ENCODE measurements at regions not wholly inside any gene's neighbourhood (a gene's known extent, or its start where the extent isn't known, plus 50 kb on each side); places are given as distances from the start of the nearest gene placed in this dataset.
A peak's percentile ranks its signal among the peaks of the same experiment; 100 is the strongest.
"Not testable (repeated sequence)": the region's sequence is repeated elsewhere in the genome, so short reads cannot be mapped to it uniquely, and the experiment has no call there.

GRCh38 chr12:131509701-131510100, 201.2 kb upstream of the SFSWAP start:
- DNase-seq (ENCODE audit: low read depth in 2 of 2): no peak

DNA sequence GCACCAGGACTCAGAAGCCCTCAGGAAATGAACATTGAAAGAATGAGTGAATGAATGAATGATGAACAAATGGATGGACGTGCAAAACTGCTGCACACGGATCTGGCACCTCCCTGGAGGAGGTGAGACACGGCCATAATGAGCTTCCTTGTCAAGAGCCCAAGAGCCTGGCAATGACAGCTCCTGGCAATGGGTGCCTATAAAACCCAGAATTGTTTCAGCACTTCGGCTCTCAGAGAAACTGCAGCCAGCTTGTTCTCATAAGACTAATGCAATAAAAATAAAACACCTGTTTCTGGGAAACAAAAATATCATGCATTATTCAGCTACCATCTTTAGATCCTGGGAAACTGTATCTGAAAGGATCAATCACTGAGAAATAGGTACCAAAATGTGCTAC, 200.5 kb upstream of the SFSWAP start:
- DNase-seq (ENCODE audit: low read depth in 2 of 2): no peak

DNA sequence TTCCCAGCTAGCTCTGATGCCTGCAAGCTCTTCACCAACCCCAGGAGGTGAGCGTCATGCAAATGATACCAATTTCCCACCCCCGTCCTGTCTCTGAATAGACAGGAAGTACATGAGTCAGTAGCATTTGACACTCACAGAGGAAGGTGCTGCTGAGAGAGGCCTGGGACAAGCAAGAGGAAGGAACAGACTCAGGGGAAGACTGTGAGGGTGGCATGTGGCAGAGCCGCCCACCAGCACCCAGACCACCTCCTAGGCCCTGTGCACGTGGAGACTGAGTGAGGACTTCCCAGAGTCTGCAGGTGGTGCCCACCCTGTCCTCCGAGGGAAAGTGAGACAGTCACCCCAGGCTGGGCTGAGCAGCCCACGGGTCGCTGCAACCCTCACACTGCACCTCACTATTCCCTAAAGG, 199.5 kb upstream of the SFSWAP start:
- peak; percentile 37 to 49 for DNase-seq (ENCODE audit: low read depth in 2 of 2)

GRCh38 chr12:131511803-131512561, 198.9 kb upstream of the SFSWAP start:
- no peak for DNase-seq (ENCODE audit: low read depth in 2 of 2)

GRCh38 chr12:131513606-131514005, 197.3 kb upstream of the SFSWAP start:
- DNase-seq (ENCODE audit: low read depth in 2 of 2): no peak

- not testable (repeated sequence) for DNase-seq (ENCODE audit: low read depth in 2 of 2)
Measured at GRCh38 chr12:131520553-131520952, 190.3 kb upstream of the SFSWAP start.

DNA sequence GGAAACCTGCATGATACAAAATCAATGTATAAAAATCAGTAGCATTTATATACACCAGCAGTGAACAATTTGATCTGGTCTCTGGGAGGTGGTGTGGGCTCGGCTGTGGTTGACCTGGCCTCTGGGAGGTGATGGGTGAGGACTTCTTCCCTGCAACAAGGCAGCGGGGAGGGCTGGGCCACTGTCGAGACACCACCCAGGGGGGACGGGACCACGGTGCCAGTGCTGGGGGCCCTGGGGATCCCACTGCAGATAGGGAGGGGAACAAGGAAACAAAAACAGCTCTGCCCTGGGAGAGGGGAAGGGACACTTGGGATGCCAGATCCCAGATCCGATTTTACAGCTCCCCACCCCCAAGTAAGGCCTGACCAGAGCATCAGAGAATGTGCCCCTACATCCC, 189.6 kb upstream of the SFSWAP start:
- DNase-seq (ENCODE audit: low read depth in 2 of 2): no peak

DNA sequence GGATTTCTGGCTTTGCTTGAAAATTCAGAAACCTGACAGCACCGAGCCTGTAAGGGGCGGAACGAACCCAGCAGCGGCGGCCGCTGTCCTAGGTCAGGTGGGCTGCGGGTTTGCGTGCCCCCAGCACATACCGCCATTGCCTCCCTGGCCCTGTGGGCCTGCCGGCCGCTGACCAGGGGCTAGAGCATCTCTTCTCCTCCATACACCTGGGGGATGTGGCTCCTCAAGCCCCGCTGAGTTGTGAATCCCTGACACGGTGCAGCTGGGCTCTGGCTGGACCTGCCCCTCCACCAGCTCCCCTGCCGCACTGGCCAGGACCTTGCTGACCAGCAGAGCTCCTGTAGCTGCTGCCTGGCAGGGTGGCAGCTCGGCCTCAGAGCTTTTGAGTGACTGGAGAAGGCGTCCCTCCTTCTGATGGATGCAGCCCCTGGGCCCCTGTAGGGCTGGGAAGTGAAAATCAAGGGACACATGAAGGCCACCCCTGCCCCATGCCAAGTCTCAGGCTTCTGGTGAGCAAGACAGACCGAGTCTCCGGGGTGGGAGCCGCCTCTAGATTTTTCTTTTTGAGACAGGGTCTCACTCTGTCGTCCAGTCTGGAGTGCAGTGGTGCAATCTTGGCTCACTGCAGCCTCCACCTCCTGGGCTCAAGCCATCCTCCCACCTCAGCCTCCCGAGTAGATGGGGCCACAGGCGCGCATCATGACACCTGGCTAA, 184.9 kb upstream of the SFSWAP start:
- DNase-seq (ENCODE audit: low read depth in 2 of 2): no peak

DNA sequence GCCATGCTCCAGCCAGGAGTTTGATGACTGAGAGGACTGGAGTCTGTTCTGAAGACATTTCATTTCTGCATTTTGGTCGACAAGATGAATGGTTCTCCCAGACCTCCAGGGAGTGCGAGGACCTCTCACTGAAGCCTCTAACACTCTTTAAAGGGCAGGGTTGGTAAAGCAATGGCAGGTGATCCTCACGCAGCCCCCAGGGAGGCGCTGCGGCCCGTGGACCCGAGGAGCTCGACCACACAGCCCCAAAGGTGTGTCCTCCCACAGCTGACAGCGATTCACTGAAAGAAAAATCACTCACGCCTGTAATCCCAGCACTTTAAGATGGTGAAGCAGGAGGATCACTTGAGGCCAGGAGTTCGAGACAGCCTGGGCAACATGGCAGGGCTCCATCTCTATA, 183.8 kb upstream of the SFSWAP start:
- DNase-seq (ENCODE audit: low read depth in 2 of 2): no peak

- DNase-seq (ENCODE audit: low read depth in 2 of 2): no peak
Measured at GRCh38 chr12:131527736-131528135, 183.2 kb upstream of the SFSWAP start.

DNA sequence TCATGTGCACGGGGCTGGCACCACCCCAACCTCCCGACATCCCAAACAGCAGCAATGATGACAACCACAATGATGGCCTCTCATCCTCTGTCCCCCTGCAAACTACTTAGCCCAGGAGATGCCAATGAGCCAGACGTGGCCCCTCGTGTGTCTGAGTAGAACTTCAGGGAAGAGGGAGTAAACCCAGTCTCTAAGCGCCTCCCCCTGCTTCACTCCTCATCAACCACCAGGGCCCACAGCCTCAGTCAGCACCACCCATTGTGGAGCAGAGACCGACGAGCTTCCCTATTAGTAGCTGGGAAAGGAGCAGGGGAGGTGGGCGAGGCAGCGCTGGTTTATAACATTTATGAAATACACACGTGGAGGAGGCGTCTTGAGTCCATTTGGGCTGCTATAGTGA, 182.7 kb upstream of the SFSWAP start:
- DNase-seq (ENCODE audit: low read depth in 2 of 2): no peak

DNA sequence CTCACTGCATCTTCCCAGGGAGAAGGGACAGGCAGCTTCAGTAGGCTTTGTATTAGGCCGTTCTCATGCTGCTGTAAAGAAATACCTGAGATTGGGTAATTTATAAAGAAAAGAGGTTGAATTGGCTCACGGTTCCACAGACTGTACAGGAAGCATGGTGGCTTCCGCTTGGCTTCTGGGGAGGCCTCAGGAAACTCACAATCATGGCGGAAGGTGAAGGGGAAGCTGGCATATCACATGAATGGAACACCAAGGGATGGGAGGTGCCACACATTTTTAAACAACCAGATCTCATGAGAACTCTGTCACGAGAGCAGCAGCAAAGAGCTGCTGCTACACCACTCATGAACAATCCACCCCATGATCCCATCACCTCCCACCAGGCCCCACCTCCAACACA, 182.2 kb upstream of the SFSWAP start:
- no peak for DNase-seq (ENCODE audit: low read depth in 2 of 2)

DNA sequence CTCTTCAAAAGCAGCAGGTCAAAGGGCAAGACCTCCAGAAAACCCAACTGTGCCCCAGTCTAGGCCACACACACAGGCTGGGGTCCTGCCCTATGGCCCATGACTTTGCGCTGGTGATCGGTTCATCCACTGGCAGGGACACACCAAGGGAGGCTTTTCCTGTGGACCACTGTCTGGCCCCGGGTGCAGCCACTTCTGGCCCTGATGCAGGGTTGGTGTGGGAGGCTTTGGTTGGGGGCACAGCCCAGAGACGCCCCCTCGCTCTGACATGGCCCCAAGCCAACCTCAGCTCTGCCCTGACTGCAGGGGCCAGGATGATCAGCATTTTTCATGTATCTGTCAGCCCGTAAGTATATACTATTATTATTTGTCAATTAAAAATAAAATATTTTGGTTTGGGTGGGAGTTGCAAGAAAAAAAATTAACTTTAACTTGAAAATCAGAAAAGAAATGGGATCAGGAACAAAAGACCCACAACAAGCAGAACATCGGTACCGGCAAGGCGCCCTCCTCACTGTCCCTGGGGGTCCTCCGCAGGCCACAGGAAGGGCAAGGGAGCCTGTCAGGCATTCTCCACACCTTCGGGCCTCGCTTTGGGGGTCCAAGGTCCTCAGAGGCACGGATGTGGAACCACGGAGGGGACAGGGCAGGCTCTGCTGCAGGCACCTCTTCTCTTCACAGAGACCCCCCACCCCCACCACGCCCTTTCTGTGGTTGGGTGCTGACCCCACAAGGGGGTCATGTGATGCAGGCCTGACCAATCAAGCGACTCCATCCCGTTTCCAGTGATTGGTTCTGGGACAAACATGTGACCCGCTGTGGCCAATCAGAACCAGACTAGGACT, 181.5 kb upstream of the SFSWAP start:
- DNase-seq (ENCODE audit: low read depth in 2 of 2): no peak

DNA sequence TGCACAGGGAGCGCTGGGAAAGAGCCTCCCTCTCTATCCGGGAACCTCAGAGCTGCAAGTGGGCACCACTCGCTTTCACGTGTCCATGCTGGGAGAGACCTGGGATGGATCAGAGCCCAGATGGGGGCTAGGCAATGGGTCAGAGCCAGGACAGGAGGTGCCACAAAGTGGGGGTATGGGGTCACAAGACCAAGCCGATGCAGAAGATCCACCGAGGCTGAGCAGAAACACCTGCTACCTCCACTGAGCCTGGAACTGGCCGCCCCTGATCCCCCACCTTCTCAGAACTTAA, 180.9 kb upstream of the SFSWAP start:
- DNase-seq (ENCODE audit: low read depth in 2 of 2): no peak

DNA sequence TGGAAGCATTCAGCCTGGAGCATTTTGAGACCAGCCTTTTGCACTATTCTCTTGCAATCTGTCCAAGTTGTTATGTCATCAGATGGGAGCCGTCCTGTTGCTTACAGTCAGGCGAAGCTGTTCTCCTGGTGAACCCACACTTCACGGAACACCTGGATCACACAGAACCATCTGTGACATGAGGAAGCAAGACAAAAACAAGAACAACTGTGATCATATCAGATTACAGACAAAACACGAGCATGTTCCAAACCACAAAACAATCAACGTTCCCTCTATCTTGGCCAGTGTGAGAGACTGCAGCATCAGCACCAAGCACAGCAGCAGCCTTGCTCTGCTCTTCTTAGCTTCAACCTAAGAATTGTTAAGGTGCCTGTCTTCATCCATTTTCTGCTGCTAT, 180.5 kb upstream of the SFSWAP start:
- DNase-seq (ENCODE audit: low read depth in 2 of 2): no peak

GRCh38 chr12:131533139-131533538, 177.8 kb upstream of the SFSWAP start:
- DNase-seq (ENCODE audit: low read depth in 2 of 2): no peak

GRCh38 chr12:131535779-131536178, 175.1 kb upstream of the SFSWAP start:
- DNase-seq (ENCODE audit: low read depth in 2 of 2): no peak

DNA sequence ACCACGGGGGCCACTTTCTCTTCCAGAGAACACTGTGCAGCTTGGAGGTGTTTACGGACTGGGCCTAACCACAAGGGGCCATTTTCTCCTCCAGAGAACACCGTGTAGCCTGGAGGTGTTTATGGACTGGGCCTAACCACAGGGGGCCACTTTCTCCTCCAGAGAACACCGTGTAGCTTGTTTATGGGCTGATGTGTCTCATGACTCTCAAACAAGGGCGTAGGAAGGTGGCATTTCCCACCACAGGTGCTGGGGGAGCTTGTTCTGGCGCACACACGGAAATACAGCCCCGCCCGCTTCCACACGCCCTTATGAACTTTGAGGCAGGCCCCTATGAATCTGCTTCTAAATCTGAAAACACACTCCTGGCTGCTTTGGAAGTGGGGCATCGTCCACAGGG, 174.6 kb upstream of the SFSWAP start:
- DNase-seq (ENCODE audit: low read depth in 2 of 2): peak; percentile 2 to 11

DNA sequence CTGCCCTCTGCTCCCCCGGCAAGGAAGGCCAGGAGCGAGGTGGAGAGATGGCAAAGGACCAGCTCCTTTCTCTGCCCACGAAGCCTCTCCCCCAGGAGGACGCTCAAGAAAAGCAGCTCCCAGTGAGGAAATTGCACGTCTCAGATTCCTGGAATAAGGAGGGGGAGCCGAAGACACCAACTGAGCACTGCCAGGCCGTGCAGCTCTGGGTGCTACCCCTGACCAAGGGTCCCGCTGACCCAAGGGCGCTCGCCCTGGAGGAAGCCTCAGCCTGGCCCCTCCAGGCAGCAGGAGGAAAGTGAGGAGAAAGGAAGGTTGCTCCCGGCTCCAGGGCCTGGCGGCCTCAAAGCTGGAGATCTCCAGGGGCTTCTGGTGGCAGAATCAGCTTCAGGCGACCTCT, 174.1 kb upstream of the SFSWAP start:
- DNase-seq (ENCODE audit: low read depth in 2 of 2): no peak

DNA sequence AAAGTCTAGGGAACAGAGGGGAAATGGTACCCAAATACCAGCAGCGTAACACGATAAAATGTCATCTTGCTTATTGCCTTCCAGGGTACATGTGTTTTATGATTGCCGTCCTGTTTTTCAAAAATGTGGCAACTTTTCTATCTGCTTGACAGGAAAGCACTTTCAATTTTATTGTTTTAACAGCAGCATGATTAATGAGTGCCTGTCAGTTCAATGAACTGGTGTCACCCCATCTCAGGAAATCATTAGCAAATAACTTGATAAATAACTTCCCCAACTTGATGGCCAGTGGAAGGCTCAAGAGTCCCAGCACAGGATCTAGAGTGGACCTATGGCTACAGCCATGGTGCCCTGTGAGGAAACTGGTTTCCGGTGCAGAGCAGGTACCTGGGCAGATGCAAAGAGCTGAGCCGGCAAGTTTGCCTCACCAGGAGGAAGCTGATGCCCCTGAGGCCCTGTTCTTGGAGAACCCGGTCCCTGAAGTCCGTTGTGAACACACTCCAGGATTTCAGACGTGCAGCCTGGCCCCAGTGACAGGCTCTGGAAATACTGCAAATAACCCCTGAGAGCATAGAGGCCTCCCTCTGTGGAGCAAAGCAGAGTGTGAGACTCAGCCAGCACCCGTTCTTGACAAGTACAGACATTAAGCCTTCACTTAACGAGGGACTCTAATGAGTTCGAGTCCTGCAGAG, 173.5 kb upstream of the SFSWAP start:
- DNase-seq (ENCODE audit: low read depth in 2 of 2): no peak

- no peak for DNase-seq (ENCODE audit: low read depth in 2 of 2)
Measured at GRCh38 chr12:131539381-131539780, 171.5 kb upstream of the SFSWAP start.

GRCh38 chr12:131540138-131540623, 170.7 kb upstream of the SFSWAP start:
- DNase-seq (ENCODE audit: low read depth in 2 of 2): no peak
